GM18502 (cell line): ENCODE measurements at regions not wholly inside any gene's neighbourhood (a gene's known extent, or its start where the extent isn't known, plus 50 kb on each side); places are given as distances from the start of the nearest gene placed in this dataset.

ENCODE experiments used
- ATAC-seq: cut with Tn5 transposase; IDR thresholded peaks from one replicate; pipeline ENCODE4 v1.9.1; 2021; ENCODE audit warnings: mild to moderate bottlenecking; ENCODE audit not compliant: unreplicated experiment, poor library complexity

- no peak for ATAC-seq
These were observed 302.1 kb upstream of the MME start for GRCh38 chr3:154778057-154778456.

GRCh38 chr3:154776549-154777225, 303.4 kb upstream of the MME start:
- ATAC-seq, result no peak

GRCh38 chr3:154775821-154776548, 304.1 kb upstream of the MME start:
- no peak for ATAC-seq

- ATAC-seq, result peak; percentile 46
These were observed 313.2 kb upstream of the MME start for GRCh38 chr3:154766765-154767503.

GRCh38 chr3:154764856-154765640, 315.1 kb upstream of the MME start:
- no peak for ATAC-seq

GRCh38 chr3:154762486-154762885, 317.6 kb upstream of the MME start:
- no peak for ATAC-seq

- no peak for ATAC-seq
These were observed 320.2 kb upstream of the MME start for GRCh38 chr3:154759966-154760365.

- ATAC-seq, result no peak
These were observed 321.8 kb upstream of the MME start for GRCh38 chr3:154758109-154758868.

DNA sequence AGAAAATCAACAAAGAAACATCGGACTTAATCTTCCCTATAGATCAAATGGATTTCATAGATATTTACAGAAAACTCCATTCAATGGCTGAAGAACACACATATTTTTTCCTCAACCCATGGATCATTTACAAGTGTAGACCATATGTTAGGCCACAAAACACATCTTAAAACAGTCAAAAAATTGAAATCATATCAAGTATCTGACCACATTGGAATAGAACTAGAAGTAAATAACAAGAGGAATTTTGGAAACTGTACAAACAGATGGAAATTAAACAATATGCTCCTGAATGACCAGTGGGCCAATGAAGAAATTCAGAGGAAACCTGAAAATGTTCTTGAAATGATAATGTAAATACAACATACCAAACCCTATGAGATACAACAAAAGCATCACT, 323.1 kb upstream of the GPR149 start:
- ATAC-seq, result no peak

- ATAC-seq, result no peak
These were observed 319.5 kb upstream of the GPR149 start for GRCh38 chr3:154749514-154749913.

GRCh38 chr3:154745929-154746328, 315.9 kb upstream of the GPR149 start:
- ATAC-seq, result no peak

- no peak for ATAC-seq
These were observed 315.1 kb upstream of the GPR149 start for GRCh38 chr3:154745122-154745521.

DNA sequence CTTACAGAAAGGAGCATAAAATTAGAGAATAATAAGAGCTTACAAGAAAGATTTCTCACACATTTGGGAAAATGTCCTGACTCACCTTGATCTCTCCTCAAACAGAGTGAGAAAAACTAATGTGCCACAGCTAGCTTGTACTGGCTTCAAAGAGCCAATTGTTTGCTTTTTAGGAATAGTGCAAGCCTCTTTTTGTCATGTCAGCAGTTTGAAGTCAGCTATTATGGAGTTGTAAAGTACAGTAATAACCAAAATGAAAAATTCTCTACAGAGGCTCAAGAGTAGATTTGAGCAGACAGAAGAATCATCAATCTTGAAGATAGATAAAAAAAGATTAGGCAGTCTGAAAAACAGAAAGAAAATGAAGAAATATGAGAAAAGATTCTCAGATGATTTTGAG, 313.4 kb upstream of the GPR149 start:
- no peak for ATAC-seq

DNA sequence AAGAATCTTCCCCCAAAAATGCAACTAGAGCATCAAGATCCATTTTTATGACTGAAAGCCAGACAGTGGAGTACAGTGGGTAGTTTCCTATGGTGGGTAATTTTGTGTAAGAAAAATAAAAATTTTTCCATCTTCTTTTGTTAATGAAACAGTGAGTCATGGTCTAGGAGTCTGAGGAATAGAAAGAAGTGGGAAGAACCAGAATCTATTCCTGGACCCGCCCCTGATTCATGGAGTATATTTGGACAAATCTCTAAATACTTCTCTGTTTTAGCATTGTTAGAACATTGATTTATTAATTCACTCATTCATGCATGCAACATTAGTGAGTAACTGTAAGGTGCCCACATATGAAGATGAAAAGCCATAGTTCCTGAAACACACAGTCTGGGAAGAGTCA, 304.5 kb upstream of the GPR149 start:
- ATAC-seq, result no peak

GRCh38 chr3:154730186-154730585, 300.2 kb upstream of the GPR149 start:
- ATAC-seq, result no peak

DNA sequence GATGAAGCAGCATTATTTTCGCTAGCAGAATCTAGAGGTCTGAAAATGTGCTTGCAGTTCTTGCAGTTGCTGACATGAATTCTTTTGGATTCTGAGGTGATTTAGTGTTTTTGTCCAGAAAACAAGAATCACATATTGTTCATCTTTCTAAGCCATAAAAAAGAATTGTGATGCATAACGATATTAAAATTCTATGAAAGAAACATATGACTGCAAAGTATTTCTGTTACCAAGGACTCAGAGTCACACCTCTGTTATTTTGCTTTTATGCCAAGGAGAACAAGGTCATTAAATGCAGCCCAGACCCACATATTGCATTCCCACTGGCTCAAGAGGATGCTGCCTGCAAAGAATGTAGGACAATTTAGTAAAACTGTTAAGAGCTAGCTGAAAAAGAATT, 299.8 kb upstream of the GPR149 start:
- no peak for ATAC-seq

- ATAC-seq, result peak; percentile 37
These were observed 298.3 kb upstream of the GPR149 start for GRCh38 chr3:154728285-154728684.

DNA sequence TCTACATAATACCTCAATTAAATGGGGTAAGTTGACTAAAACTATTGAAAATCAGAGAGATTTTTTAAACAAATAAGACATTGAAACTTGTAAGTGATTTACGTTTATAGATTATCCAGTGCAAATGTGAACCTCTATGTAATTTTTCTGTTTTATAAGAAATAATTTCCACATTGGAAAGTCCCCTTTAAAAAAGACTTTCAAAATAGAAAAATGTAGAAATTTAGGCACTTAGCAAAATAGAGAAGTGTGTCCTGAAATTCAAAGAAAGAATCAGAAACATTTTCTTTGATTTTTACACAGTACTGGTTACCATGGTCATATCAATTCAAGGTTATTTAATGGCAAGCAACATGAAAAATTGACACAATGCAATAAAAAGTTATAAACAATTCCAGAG, 290.9 kb upstream of the GPR149 start:
- ATAC-seq, result no peak

GRCh38 chr3:154718053-154718452, 288.1 kb upstream of the GPR149 start:
- ATAC-seq, result no peak

DNA sequence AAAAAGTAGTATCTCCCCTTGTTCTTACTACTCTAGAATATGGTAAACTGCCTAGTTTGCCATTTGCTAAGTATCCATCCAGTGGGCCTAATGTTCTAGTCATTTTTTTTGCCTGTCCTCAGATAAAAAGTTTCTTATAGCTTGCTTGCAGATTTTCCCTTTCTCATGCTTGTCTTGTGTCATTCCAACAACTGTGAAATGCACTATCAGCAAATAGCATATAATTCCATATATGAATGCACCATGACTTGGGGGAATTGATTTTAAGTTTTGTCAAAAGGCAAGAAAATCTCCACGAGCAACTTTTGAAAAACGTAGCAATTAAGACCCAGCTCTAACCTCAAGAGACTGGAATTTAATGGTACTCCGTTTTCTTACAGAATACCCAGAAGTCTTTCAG, 286.2 kb upstream of the GPR149 start:
- no peak for ATAC-seq
